ENCODE measurements at regions not wholly inside any gene's neighbourhood (a gene's known extent, or its start where the extent isn't known, plus 50 kb on each side); places are given as distances from the start of the nearest gene placed in this dataset.
A peak's percentile ranks its signal among the peaks of the same experiment; 100 is the strongest.
"Not testable (repeated sequence)": the region's sequence is repeated elsewhere in the genome, so short reads cannot be mapped to it uniquely, and the experiment has no call there.

GRCh38 chr4:1589098-1589497 lies 95.0 kb downstream of the FAM53A start:
- no peak for DNase-seq

- DNase-seq: no peak
Measured at GRCh38 chr4:1588306-1588705, 95.8 kb downstream of the FAM53A start.

- no peak for DNase-seq
Measured at GRCh38 chr4:1584498-1584897, 99.6 kb downstream of the FAM53A start.

GRCh38 chr4:1583859-1584258 lies 100.3 kb downstream of the FAM53A start:
- DNase-seq: no peak

- no peak for DNase-seq
Measured at GRCh38 chr4:1583051-1583785, 100.9 kb downstream of the FAM53A start.

- DNase-seq: no peak
Measured at GRCh38 chr4:1582227-1582626, 101.9 kb downstream of the FAM53A start.

- peak; percentile 42 for DNase-seq
Measured at GRCh38 chr4:1581164-1581894, 102.8 kb downstream of the FAM53A start.

GRCh38 chr4:1580692-1581012 lies 103.5 kb downstream of the FAM53A start:
- not testable (repeated sequence) for DNase-seq

GRCh38 chr4:1579901-1580691 lies 104.0 kb downstream of the FAM53A start:
- peak; percentile 69 for DNase-seq

- DNase-seq: no peak
Measured at GRCh38 chr4:1579001-1579900, 104.9 kb downstream of the FAM53A start.

- DNase-seq: no peak
Measured at GRCh38 chr4:1578251-1578773, 105.8 kb downstream of the FAM53A start.

GRCh38 chr4:1577822-1578217 lies 106.3 kb downstream of the FAM53A start:
- DNase-seq: no peak

GRCh38 chr4:1576961-1577821 lies 106.9 kb downstream of the FAM53A start:
- no peak for DNase-seq

GRCh38 chr4:1576304-1576960 lies 107.7 kb downstream of the FAM53A start:
- DNase-seq: no peak

- DNase-seq: no peak
Measured at GRCh38 chr4:1575418-1576303, 108.5 kb downstream of the FAM53A start.

GRCh38 chr4:1574601-1575417 lies 109.3 kb downstream of the FAM53A start:
- DNase-seq: no peak

GRCh38 chr4:1573830-1574459 lies 110.2 kb downstream of the FAM53A start:
- no peak for DNase-seq

GRCh38 chr4:1572964-1573720 lies 111.0 kb downstream of the FAM53A start:
- no peak for DNase-seq

Measured in NCI-H1048 (cell line).